Superior temporal gyrus (tissue), 1 donor: ENCODE measurements at regions not wholly inside any gene's neighbourhood (a gene's known extent, or its start where the extent isn't known, plus 50 kb on each side); places are given as distances from the start of the nearest gene placed in this dataset.
"Not testable (repeated sequence)": the region's sequence is repeated elsewhere in the genome, so short reads cannot be mapped to it uniquely, and the experiment has no call there.

Experiments used
- DNase-seq: peaks from one replicate; pipeline ENCODE4 v3.0.0-alpha.2; 2016; ENCODE audit errors: extremely low spot score

- no peak for DNase-seq
Measured at GRCh38 chr2:195537811-195538210, 119.2 kb upstream of the SLC39A10 start.

GRCh38 chr2:195536906-195537305 is 120.1 kb upstream of the SLC39A10 start:
- no peak for DNase-seq

GRCh38 chr2:195535911-195536522 is 121.0 kb upstream of the SLC39A10 start:
- no peak for DNase-seq

GRCh38 chr2:195534971-195535370 is 122.1 kb upstream of the SLC39A10 start:
- DNase-seq, result no peak

GRCh38 chr2:195533771-195534642 is 123.0 kb upstream of the SLC39A10 start:
- DNase-seq, result peak; percentile 63

GRCh38 chr2:195532628-195533271 is 124.3 kb upstream of the SLC39A10 start:
- DNase-seq, result peak; percentile 22

- no peak for DNase-seq
Measured at GRCh38 chr2:195532255-195532627, 124.8 kb upstream of the SLC39A10 start.

GRCh38 chr2:195531754-195532153 is 125.3 kb upstream of the SLC39A10 start:
- DNase-seq, result no peak

- not testable (repeated sequence) for DNase-seq
Measured at GRCh38 chr2:195523242-195523641, 133.8 kb upstream of the SLC39A10 start.

GRCh38 chr2:195521589-195521988 is 135.4 kb upstream of the SLC39A10 start:
- DNase-seq, result no peak

GRCh38 chr2:195520671-195521155 is 136.3 kb upstream of the SLC39A10 start:
- DNase-seq, result no peak

- no peak for DNase-seq
Measured at GRCh38 chr2:195515551-195515950, 141.5 kb upstream of the SLC39A10 start.

GRCh38 chr2:195514365-195514764 is 142.7 kb upstream of the SLC39A10 start:
- DNase-seq, result no peak

GRCh38 chr2:195513119-195513518 is 143.9 kb upstream of the SLC39A10 start:
- DNase-seq, result no peak

- DNase-seq, result no peak
Measured at GRCh38 chr2:195509551-195509950, 147.5 kb upstream of the SLC39A10 start.

GRCh38 chr2:195508139-195508455 is 148.9 kb upstream of the SLC39A10 start:
- no peak for DNase-seq

GRCh38 chr2:195507447-195508138 is 149.4 kb upstream of the SLC39A10 start:
- DNase-seq, result no peak

GRCh38 chr2:195505701-195506100 is 151.3 kb upstream of the SLC39A10 start:
- no peak for DNase-seq

- DNase-seq, result no peak
Measured at GRCh38 chr2:195503208-195503607, 153.8 kb upstream of the SLC39A10 start.

GRCh38 chr2:195501746-195502145 is 155.3 kb upstream of the SLC39A10 start:
- DNase-seq, result no peak

- DNase-seq, result no peak
Measured at GRCh38 chr2:195500879-195501278, 156.1 kb upstream of the SLC39A10 start.

GRCh38 chr2:195498839-195499490 is 158.1 kb upstream of the SLC39A10 start:
- no peak for DNase-seq
